Breast epithelium (tissue), 3 donors: ENCODE measurements at regions not wholly inside any gene's neighbourhood (a gene's known extent, or its start where the extent isn't known, plus 50 kb on each side); places are given as distances from the start of the nearest gene placed in this dataset.

ENCODE experiments used
- CTCF ChIP-seq, 3 donors: fragments of 450-650 bp; IDR thresholded peaks; one replicate each; pipeline ENCODE4 v1.5.1; 2016 to 2017; ENCODE audit warnings: antibody characterized with exemption in 3 of 3, mild to moderate bottlenecking in 3 of 3, moderate library complexity in 3 of 3
- POLR2A ChIP-seq: fragments of 450-650 bp; IDR thresholded peaks from one replicate; pipeline ENCODE4 v1.6.1; 2016; ENCODE audit warnings: antibody characterized with exemption, mild to moderate bottlenecking, moderate library complexity

GRCh38 chr2:226286916-226287315, 512.7 kb downstream of the IRS1 start:
- TF ChIP-seq CTCF (IDR thresholded peaks at IDR 0.05) (no peak), POLR2A (no peak)
